Neural progenitor cell (in vitro differentiated cells): ENCODE measurements at regions not wholly inside any gene's neighbourhood (a gene's known extent, or its start where the extent isn't known, plus 50 kb on each side); places are given as distances from the start of the nearest gene placed in this dataset.

ENCODE experiments used
- CTCF ChIP-seq: fragments of 200-600 bp; sonication (generic); IDR thresholded peaks from 2 replicates; pipeline ENCODE4 v1.5.1; 2017; ENCODE audit warnings: antibody characterized with exemption, mild to moderate bottlenecking
- EZH2 ChIP-seq: fragments of 200-600 bp; sonication (generic); IDR thresholded peaks from 2 replicates; pipeline ENCODE4 v1.6.1; 2017; ENCODE audit warnings: antibody characterized with exemption, mild to moderate bottlenecking, moderate library complexity
- EZH2phosphoT487 ChIP-seq: fragments of 200-600 bp; sonication (generic); IDR thresholded peaks from 2 replicates; pipeline ENCODE4 v1.6.1; 2017; ENCODE audit warnings: antibody characterized with exemption

- TF ChIP-seq CTCF: no peak
- no peak for TF ChIP-seq EZH2
- TF ChIP-seq EZH2phosphoT487: no peak
Observed at GRCh38 chr11:127362754-127363308, 362.3 kb upstream of the KIRREL3 start.
